Right cardiac atrium (tissue), 5 donors: ENCODE measurements at regions not wholly inside any gene's neighbourhood (a gene's known extent, or its start where the extent isn't known, plus 50 kb on each side); places are given as distances from the start of the nearest gene placed in this dataset.
"Not testable (repeated sequence)": the region's sequence is repeated elsewhere in the genome, so short reads cannot be mapped to it uniquely, and the experiment has no call there.

Experiments used
- ATAC-seq, 2 donors: fragments of 200-7000 bp; cut with Tn5 transposase; one replicate each; pipeline versions ENCODE4 v1.8.0 to v1.9.1; 2020; ENCODE audit warnings: moderate library complexity in 2 of 2, mild to moderate bottlenecking in 1 of 2
- DNase-seq, 3 donors: peaks; one replicate each; pipeline ENCODE4 v3.0.0-alpha.2; 2020
- H3K27ac ChIP-seq: one replicate; pipeline ENCODE4 v1.5.1; 2013; ENCODE audit warnings: mild to moderate bottlenecking, low read length, control low read depth, moderate library complexity
- H3K27me3 ChIP-seq: one replicate; pipeline ENCODE4 v1.6.1; 2013; ENCODE audit not compliant: control insufficient read depth, insufficient read depth
- H3K4me1 ChIP-seq: one replicate; pipeline ENCODE4 v1.6.1; 2013; ENCODE audit warnings: low read length; ENCODE audit not compliant: control insufficient read depth, insufficient read depth
- H3K4me3 ChIP-seq: one replicate; pipeline ENCODE4 v1.5.1; 2013; ENCODE audit warnings: low read length, control low read depth
- H3K9me3 ChIP-seq: one replicate; pipeline ENCODE4 v1.6.1; 2013; ENCODE audit warnings: low read length; ENCODE audit not compliant: control insufficient read depth
- WGBS: extraction: QIAGEN DNeasy Blood & Tissue Kit; methylation state at CpG from one replicate; pipeline ENCODE4 v1.1.7; 2013; 5-methylcytosine and 5-hydroxymethylcytosine counted together
- intact Hi-C, 4 donors: fragments of 100-400 bp; cut with DNase I; formaldehyde crosslinking; loops; one replicate each; pipeline versions ENCODE4 v1.11.0 to v1.14.0; 2022 to 2023
- donor health status: healthy with polysubstance abuse.
- donor health status: DM: no; HTN: yes; CAD: no.
- donor health status: DM: no; HTN: no; CAD: no.
- donor health status: DM: no; HTN: yes; CAD: no; lungs with severe emphysema.
- donor health status: DM: yes; HTN: yes; CAD: no.

GRCh38 chr7:106731187-106731586 lies 70.2 kb upstream of the CCDC71L start:
- no peak for DNase-seq
- Histone ChIP-seq H3K27me3 (no peaks in the 10 kb centered on the region), H3K4me3 (no peak overlapping the region), H3K4me1 (peaks cover 2% of the 10 kb centered on the region), H3K9me3 (no peaks in the 10 kb centered on the region), H3K27ac (no peak overlapping the region)
- WGBS, result 33% methylated on average over 5 of the region's 5 CpGs
- intact Hi-C loops, result loop anchor here in 2 of 4 donors (5.0 to 10.0 kb wide), 3 partner anchors 69 to 556 kb away; partner anchors contain the start of gene CCDC71L (in 1 of the 2)
- ATAC-seq, result peak; percentile 11 to 36

GRCh38 chr7:106731646-106732444 lies 70.9 kb upstream of the CCDC71L start:
- Histone ChIP-seq H3K4me3 (no peak overlapping the region), H3K9me3 (no peaks in the 10 kb centered on the region), H3K27me3 (no peaks in the 10 kb centered on the region), H3K4me1 (peaks cover 2% of the 10 kb centered on the region), H3K27ac (no peak overlapping the region)
- DNase-seq, result peak in 2 of 3 donors; percentile 23 to 60
- 37% methylated on average over 7 of the region's 7 CpGs for WGBS
- intact Hi-C loops, result loop anchor here in 2 of 4 donors (5.0 to 10.0 kb wide), 3 partner anchors 70 to 557 kb away; partner anchors contain the start of gene CCDC71L (in 1 of the 2)
- peak; percentile 38 to 48 for ATAC-seq

GRCh38 chr7:106735637-106736036 lies 74.7 kb upstream of the CCDC71L start:
- Histone ChIP-seq H3K27me3 (no peaks in the 10 kb centered on the region), H3K4me1 (peaks cover 2% of the 10 kb centered on the region), H3K9me3 (no peaks in the 10 kb centered on the region), H3K27ac (no peak overlapping the region), H3K4me3 (no peak overlapping the region)
- 88% methylated on average over 1 of the region's 1 CpG for WGBS
- DNase-seq (no peak), ATAC-seq (no peak)
- intact Hi-C loops, result loop anchor here in 3 of 4 donors (5.0 to 10.0 kb wide), 4 partner anchors 191 to 561 kb away; no protein-coding TSS in a partner anchor

- intact Hi-C loops, result loop anchor here in 3 of 4 donors (5.0 to 10.0 kb wide), 4 partner anchors 191 to 561 kb away; no protein-coding TSS in a partner anchor
- no peak for ATAC-seq
Observed at GRCh38 chr7:106736123-106736507, 75.2 kb upstream of the CCDC71L start.

GRCh38 chr7:106736508-106737201 lies 75.7 kb upstream of the CCDC71L start:
- Histone ChIP-seq H3K9me3 (no peaks in the 10 kb centered on the region), H3K27me3 (no peaks in the 10 kb centered on the region), H3K27ac (no peak overlapping the region), H3K4me3 (no peak overlapping the region), H3K4me1 (no peaks in the 10 kb centered on the region)
- DNase-seq, result no peak
- ATAC-seq, result peak; percentile 78 to 82
- WGBS, result 40% methylated on average over 5 of the region's 5 CpGs
- intact Hi-C loops, result loop anchor here in 3 of 4 donors (5.0 to 10.0 kb wide), 4 partner anchors 192 to 562 kb away; no protein-coding TSS in a partner anchor

More at GRCh38 chr7:106736123-106736507, 75.2 kb upstream of the CCDC71L start:
- H3K27me3 ChIP-seq, result no peaks in the 10 kb centered on the region
- no peaks in the 10 kb centered on the region for H3K9me3 ChIP-seq
- no peak for DNase-seq
- 95% methylated on average over 3 of the region's 3 CpGs for WGBS
- H3K4me3 ChIP-seq, result no peak overlapping the region
- no peak overlapping the region for H3K27ac ChIP-seq
- H3K4me1 ChIP-seq, result no peaks in the 10 kb centered on the region

- Histone ChIP-seq H3K4me3 (no peak overlapping the region), H3K9me3 (no peaks in the 10 kb centered on the region), H3K27ac (no peak overlapping the region), H3K27me3 (no peaks in the 10 kb centered on the region), H3K4me1 (no peaks in the 10 kb centered on the region)
- intact Hi-C loops, result loop anchor here in 3 of 4 donors (5.0 to 10.0 kb wide), 4 partner anchors 192 to 562 kb away; no protein-coding TSS in a partner anchor
- DNase-seq (no peak), ATAC-seq (peak in 1 of 2 donors; percentile 36)
- 78% methylated on average over 1 of the region's 1 CpG for WGBS
Observed at GRCh38 chr7:106737202-106737562, 76.2 kb upstream of the CCDC71L start.

- no peak for ATAC-seq
- 92% methylated on average over 5 of the region's 5 CpGs for WGBS
Observed at GRCh38 chr7:106740806-106741205, 79.8 kb upstream of the CCDC71L start.

GRCh38 chr7:106744563-106745091 lies 83.7 kb upstream of the CCDC71L start:
- Histone ChIP-seq H3K4me3 (no peak overlapping the region), H3K9me3 (no peaks in the 10 kb centered on the region), H3K27me3 (no peaks in the 10 kb centered on the region), H3K27ac (no peak overlapping the region), H3K4me1 (no peaks in the 10 kb centered on the region)
- WGBS, result 81% methylated on average over 2 of the region's 2 CpGs
- DNase-seq (no peak), ATAC-seq (no peak)
- intact Hi-C loops, result no loop called here

More at GRCh38 chr7:106740806-106741205, 79.8 kb upstream of the CCDC71L start:
- intact Hi-C loops, result no loop called here
- H3K27ac ChIP-seq, result no peak overlapping the region
- no peaks in the 10 kb centered on the region for H3K4me1 ChIP-seq
- no peak overlapping the region for H3K4me3 ChIP-seq
- H3K27me3 ChIP-seq, result no peaks in the 10 kb centered on the region
- no peaks in the 10 kb centered on the region for H3K9me3 ChIP-seq
- DNase-seq, result no peak

GRCh38 chr7:106747301-106747700 lies 86.3 kb upstream of the CCDC71L start:
- DNase-seq, H3K27ac ChIP-seq, H3K4me1 ChIP-seq, H3K4me3 ChIP-seq, H3K9me3 ChIP-seq, intact Hi-C loops, H3K27me3 ChIP-seq, ATAC-seq: not testable (repeated sequence)
- WGBS, result 93% methylated on average over 2 of the region's 2 CpGs

GRCh38 chr7:106747804-106748203 lies 86.8 kb upstream of the CCDC71L start:
- Histone ChIP-seq H3K4me3 (no peak overlapping the region), H3K27me3 (no peaks in the 10 kb centered on the region), H3K27ac (no peak overlapping the region), H3K9me3 (no peaks in the 10 kb centered on the region), H3K4me1 (no peaks in the 10 kb centered on the region)
- DNase-seq (no peak), ATAC-seq (peak in 1 of 2 donors; percentile 55)
- WGBS, result 50% methylated on average over 2 of the region's 2 CpGs
- intact Hi-C loops, result no loop called here

- Histone ChIP-seq H3K27me3 (no peaks in the 10 kb centered on the region), H3K27ac (no peak overlapping the region), H3K4me1 (no peaks in the 10 kb centered on the region), H3K9me3 (no peaks in the 10 kb centered on the region), H3K4me3 (no peak overlapping the region)
- intact Hi-C loops, result no loop called here
- ATAC-seq (no peak), DNase-seq (no peak)
- WGBS, result 58% methylated on average over 1 of the region's 1 CpG
Observed at GRCh38 chr7:106749165-106749564, 88.2 kb upstream of the CCDC71L start.
